HAP-1 (cell line): ENCODE measurements at regions not wholly inside any gene's neighbourhood (a gene's known extent, or its start where the extent isn't known, plus 50 kb on each side); places are given as distances from the start of the nearest gene placed in this dataset.

Experiments
- DNase-seq, 2 experiments: peaks; one replicate each; pipeline ENCODE4 v3.0.0-alpha.2; 2016 to 2020; ENCODE audit warnings: low spot score in 2 of 2
- H3K27me3 ChIP-seq: fragments of 250-450 bp; sonication (Bioruptor Pico); 2 replicates; pipeline ENCODE4 v1.5.1; 2020; ENCODE audit warnings: low read depth, mild to moderate bottlenecking, moderate library complexity
- H3K36me3 ChIP-seq: fragments of 250-450 bp; sonication (Bioruptor Pico); replicated peaks from 2 replicates; pipeline ENCODE4 v1.5.1; 2020; ENCODE audit warnings: mild to moderate bottlenecking
- H3K4me1 ChIP-seq: fragments of 250-450 bp; sonication (Bioruptor Pico); 2 replicates; pipeline ENCODE4 v1.5.1; 2020; ENCODE audit warnings: mild to moderate bottlenecking
- H3K4me3 ChIP-seq: fragments of 250-450 bp; sonication (Bioruptor Pico); 2 replicates; pipeline ENCODE4 v1.5.1; 2020; ENCODE audit warnings: mild to moderate bottlenecking, moderate library complexity
- H3K9me3 ChIP-seq: fragments of 250-450 bp; sonication (Bioruptor Pico); 2 replicates; pipeline ENCODE4 v1.5.1; 2020; ENCODE audit warnings: mild to moderate bottlenecking, moderate library complexity
- in situ Hi-C: fragments of 300-500 bp; cut with MboI; formaldehyde crosslinking; loops from 3 replicates; pipeline ENCODE4 v1.14.3; 2020; ENCODE audit warnings: low sequenced_read_pairs, inconsistent platforms, mixed read lengths

DNA sequence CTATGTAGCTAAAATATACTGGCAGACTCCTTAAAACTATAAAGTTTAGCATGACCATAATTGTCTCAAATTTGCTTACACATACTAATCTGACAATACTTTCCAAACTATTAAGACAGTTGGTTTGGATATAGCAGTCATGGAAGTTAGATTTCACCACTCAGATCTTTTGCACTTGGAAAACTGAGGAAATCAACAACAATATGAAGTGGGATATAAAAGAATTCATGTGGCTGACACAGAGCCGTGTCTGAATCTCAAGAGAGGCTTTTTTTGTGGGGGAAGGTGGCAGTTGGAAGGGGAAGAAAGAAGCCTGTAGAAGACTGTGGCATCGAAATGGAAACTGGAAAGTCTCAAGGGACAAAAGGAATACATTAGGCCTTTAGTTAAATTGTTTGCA lies 166.6 kb upstream of the FLRT2 start:
- Histone ChIP-seq H3K4me3 (no peak overlapping the region), H3K36me3 (no peaks in the 10 kb centered on the region), H3K27me3 (no peaks in the 10 kb centered on the region), H3K9me3 (no peaks in the 10 kb centered on the region), H3K4me1 (no peaks in the 10 kb centered on the region)
- in situ Hi-C loops = no loop called here
- DNase-seq = no peak

DNA sequence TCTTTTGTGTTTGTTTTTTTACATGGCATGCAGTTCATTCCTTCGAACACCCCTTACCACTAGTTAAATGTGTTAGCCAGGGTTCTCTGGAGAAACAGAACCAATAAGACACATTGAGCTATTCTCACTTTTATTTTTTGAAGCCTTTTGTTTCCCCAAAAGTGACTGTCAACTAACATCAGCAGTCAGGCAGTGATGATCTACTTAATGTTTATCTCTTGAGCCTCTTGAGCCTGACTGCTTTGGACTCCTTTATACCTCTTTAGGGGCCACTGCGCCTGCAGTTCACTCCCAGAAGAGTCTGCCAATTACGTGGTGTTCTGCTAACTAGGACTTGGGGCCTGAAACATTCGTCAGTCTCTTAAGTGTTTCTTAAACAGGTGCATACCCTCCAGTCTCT lies 163.7 kb upstream of the FLRT2 start:
- no peaks in the 10 kb centered on the region for H3K36me3 ChIP-seq
- no peak for DNase-seq
- no peak overlapping the region for H3K4me3 ChIP-seq
- in situ Hi-C loops = no loop called here
- no peaks in the 10 kb centered on the region for H3K27me3 ChIP-seq
- H3K4me1 ChIP-seq = no peaks in the 10 kb centered on the region; the same call in 1 of the 2 replicates
- H3K9me3 ChIP-seq = no peaks in the 10 kb centered on the region; the same call in 1 of the 2 replicates

DNA sequence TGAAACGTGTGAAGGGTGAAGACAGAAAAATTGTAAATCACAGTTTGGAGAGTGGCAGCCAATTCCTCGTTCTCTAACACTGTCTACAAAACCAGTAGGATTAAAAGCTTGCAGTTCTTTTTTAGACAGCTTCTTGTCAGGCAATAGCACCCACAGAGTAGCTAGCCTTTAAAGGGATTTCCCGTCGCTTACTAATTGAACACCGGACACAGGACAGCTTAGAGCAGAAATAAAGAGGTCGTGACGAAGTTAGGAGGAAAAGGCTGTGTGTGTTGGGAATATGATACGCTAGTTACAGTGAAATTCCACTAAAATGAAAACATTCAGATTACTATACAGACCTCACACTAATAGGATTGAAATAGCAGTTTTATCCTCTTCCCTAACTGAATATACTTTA lies 149.1 kb upstream of the FLRT2 start:
- Histone ChIP-seq H3K36me3 (no peaks in the 10 kb centered on the region), H3K9me3 (no peaks in the 10 kb centered on the region), H3K4me3 (no peak overlapping the region), H3K27me3 (no peaks in the 10 kb centered on the region), H3K4me1 (no peaks in the 10 kb centered on the region)
- in situ Hi-C loops = no loop called here
- DNase-seq = no peak

DNA sequence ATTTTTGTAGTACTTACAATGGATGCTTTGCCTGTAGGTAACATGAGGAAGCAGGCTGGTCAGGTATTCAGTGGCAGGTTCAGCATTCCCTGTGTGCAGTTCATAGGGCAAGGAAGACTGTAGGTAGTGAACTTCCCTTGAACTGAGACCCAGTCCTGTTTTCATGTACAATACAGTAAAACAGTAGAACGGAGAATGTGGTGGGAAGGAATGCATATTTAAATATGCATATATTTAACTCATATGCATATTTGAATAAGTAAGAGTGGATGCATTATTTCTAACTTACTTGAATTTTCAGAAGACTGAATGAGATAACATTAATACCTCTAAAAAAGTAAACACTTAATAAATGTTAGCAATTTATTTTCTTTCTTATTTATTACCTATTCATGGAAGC lies 147.6 kb upstream of the FLRT2 start:
- no peaks in the 10 kb centered on the region for H3K36me3 ChIP-seq
- no peak for DNase-seq
- in situ Hi-C loops = no loop called here
- no peaks in the 10 kb centered on the region for H3K4me1 ChIP-seq
- H3K27me3 ChIP-seq = no peaks in the 10 kb centered on the region
- H3K9me3 ChIP-seq = no peaks in the 10 kb centered on the region
- H3K4me3 ChIP-seq = no peak overlapping the region

DNA sequence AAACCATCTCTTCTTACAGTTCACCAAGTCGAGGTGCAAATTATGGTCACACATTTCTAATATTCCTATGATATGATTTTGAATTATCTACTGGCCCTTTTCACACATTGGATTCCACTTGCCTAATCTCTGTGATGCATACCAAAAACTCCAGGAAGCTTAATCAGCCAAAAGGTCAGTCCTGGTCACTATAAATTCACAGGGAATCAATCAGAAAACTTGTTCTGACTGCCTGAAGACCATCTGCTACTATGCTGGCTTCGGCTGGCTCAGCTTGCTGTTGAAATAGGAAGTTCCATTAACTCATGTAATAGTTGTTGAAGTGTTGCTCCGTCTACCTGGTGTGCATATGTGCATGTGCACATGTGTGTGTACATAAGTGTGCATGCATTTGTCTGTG lies 142.8 kb upstream of the FLRT2 start:
- in situ Hi-C loops = no loop called here

DNA sequence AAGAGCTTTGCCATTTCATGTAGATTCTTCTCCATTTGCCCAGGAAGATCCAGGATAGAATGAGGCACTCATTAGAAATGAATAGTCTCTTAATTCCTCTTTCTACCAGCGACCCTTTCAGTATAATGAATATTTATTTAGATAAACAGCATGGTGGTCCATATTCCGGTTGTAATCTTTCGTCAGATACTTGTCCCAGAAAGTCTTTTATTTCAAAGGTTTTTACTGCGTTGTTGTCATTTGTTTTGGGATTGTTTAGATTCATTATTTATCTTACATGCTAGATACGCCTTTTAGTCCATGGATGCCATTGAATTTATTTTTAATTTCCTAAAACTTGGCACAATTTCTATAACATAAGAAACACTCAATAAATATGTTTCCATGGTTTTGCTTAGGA lies 139.7 kb upstream of the FLRT2 start:
- DNase-seq = no peak
- H3K4me1 ChIP-seq = peaks cover 10% of the 10 kb centered on the region
- in situ Hi-C loops = no loop called here

More for the DNA sequence above, 142.8 kb upstream of the FLRT2 start:
- no peak overlapping the region for H3K4me3 ChIP-seq
- no peaks in the 10 kb centered on the region for H3K9me3 ChIP-seq
- H3K27me3 ChIP-seq = no peaks in the 10 kb centered on the region
- DNase-seq = no peak
- no peaks in the 10 kb centered on the region for H3K4me1 ChIP-seq
- no peaks in the 10 kb centered on the region for H3K36me3 ChIP-seq

DNA sequence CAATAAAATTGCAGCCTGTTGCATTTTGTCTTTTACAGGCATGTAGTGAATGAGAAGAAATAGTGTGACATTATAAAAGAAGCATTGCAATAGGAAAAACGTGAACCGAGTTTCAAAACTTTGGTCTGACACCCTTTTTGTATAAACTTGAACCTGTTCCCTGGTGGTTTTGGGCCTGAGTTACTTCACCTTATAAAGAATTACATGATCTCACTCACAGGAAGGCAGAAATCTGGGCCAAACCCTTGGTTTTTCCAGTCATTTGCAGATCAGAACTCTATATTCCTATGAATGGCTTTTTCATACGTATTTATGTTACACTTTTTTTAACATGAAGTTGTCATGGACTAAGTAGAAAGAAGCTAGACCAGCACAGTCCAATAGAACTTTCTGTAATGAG lies 138.5 kb upstream of the FLRT2 start:
- H3K36me3 ChIP-seq = no peaks in the 10 kb centered on the region
- H3K27me3 ChIP-seq = no peaks in the 10 kb centered on the region
- H3K4me1 ChIP-seq = peaks cover 10% of the 10 kb centered on the region
- no peak overlapping the region for H3K4me3 ChIP-seq
- in situ Hi-C loops = no loop called here
- no peak for DNase-seq
- H3K9me3 ChIP-seq = no peaks in the 10 kb centered on the region

More for the DNA sequence above, 139.7 kb upstream of the FLRT2 start:
- Histone ChIP-seq H3K36me3 (no peaks in the 10 kb centered on the region), H3K4me3 (no peak overlapping the region), H3K9me3 (no peaks in the 10 kb centered on the region), H3K27me3 (no peaks in the 10 kb centered on the region)

DNA sequence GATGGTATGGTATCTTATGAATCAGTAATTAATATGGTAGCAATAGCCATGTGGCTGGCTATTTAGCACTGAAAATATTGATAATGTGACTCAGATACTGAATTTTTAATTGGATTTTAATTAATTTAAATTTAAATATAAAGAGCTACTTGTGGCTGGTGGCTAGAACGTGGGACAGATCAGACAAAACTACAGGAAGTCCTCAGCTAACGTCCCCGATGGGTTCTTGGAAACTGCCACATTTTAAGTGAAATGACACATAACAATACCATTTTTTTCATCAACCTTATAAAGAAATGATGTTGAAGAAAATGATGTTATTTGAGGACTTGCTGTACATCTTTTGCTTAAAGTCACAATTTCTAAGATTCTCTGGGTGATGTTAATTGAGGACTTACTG lies 138.1 kb upstream of the FLRT2 start:
- Histone ChIP-seq H3K4me1 (peaks cover 10% of the 10 kb centered on the region), H3K27me3 (no peaks in the 10 kb centered on the region), H3K4me3 (no peak overlapping the region), H3K36me3 (no peaks in the 10 kb centered on the region), H3K9me3 (no peaks in the 10 kb centered on the region)
- in situ Hi-C loops = no loop called here
- no peak for DNase-seq

DNA sequence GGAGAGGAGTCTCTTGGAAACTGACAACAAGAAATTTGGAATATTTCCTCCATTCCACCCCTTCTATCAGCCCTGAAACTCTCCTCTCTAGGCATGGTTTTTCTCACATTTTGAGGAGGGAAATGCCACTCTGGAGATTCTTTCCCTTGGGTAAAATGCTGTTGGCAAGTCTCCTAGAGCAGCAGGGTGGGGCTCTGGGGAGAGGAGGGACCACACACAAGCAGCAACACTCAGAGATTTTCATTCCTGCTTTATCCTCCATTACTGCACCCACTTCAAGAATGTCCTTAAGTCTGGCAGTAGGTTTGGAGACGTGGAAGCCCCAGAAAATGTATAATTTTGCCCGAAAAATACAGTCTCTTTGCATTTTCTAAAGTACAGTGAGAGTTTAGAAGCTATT lies 130.8 kb upstream of the FLRT2 start:
- Histone ChIP-seq H3K4me1 (peaks cover 5% of the 10 kb centered on the region; the same call in 1 of the 2 replicates), H3K27me3 (no peaks in the 10 kb centered on the region), H3K36me3 (no peaks in the 10 kb centered on the region), H3K4me3 (no peak overlapping the region), H3K9me3 (no peaks in the 10 kb centered on the region)
- in situ Hi-C loops = no loop called here
- DNase-seq = no peak

DNA sequence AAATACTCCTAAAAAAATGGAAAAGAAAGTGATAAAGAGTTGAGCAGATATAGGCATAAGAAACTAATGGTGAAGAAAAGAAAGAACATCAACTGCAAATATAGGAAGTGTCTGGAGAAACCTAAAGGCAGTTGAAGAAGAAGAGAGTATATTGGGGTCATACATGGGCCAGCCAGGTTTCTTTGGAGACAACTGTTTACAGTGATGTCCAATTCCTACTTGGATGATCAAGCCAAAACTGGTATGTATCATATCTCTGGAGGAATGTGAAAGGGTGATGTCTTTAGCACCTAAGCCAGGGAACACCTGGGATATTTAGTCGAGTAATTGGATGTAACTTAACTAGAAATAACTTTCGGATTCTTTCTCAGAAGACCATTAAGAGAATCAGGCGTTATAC lies 129.3 kb upstream of the FLRT2 start:
- H3K36me3 ChIP-seq = no peaks in the 10 kb centered on the region

DNA sequence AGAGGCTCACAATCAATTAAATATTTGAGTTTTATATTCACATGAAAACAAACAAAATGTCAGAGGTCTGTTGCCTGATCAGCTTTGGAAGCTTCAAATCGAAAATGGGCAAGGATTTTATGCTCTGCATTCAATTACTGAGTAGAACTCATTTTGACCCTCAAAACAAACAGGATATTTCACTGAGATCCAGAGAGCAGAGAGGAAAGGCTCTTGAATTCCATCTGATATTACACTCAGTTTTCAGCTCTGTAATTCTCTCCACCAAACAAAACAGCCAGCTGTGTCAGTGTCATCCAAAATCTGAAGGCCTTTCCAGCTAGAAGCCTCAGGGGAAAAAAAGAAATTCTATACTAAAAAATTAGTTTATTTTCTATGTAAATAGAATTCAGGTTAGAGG lies 128.6 kb upstream of the FLRT2 start:
- H3K27me3 ChIP-seq = no peaks in the 10 kb centered on the region
- H3K9me3 ChIP-seq = no peaks in the 10 kb centered on the region
- H3K36me3 ChIP-seq = no peaks in the 10 kb centered on the region
- in situ Hi-C loops = no loop called here
- DNase-seq = no peak
- H3K4me3 ChIP-seq = no peak overlapping the region
- H3K4me1 ChIP-seq = peaks cover 5% of the 10 kb centered on the region; the same call in 1 of the 2 replicates

More for the DNA sequence above, 129.3 kb upstream of the FLRT2 start:
- H3K27me3 ChIP-seq = no peaks in the 10 kb centered on the region
- H3K4me3 ChIP-seq = no peak overlapping the region
- no peaks in the 10 kb centered on the region for H3K9me3 ChIP-seq
- H3K4me1 ChIP-seq = peaks cover 5% of the 10 kb centered on the region; the same call in 1 of the 2 replicates
- DNase-seq = no peak
- in situ Hi-C loops = no loop called here

DNA sequence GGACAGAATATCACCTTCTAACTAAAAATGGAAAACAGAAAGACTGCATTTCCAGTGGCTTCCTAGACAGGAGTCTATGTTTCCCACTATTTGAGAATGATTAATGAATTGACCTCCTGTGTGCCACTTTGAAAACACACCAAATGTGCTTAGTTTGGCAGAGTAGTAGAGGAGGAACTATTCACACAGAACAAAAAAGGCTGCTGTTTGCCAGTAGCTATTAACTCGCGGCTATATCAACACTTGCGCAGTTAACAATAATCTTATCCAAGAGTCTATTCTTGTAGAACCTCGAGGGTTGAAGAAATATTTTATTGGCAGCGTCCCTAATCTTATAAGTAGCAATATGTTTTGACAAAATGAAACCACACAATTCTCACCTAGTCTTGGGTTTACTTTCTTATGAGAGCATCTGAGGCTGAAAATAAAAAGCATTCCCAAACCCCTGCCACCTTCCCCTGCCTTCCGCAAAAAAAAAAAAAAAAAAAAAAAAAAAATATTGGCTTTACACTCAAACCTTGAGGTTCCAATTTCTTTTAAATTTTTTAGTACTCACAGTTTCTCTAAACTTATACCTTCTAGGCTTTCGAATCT lies 127.3 kb upstream of the FLRT2 start:
- in situ Hi-C loops = no loop called here
- H3K4me1 ChIP-seq = peaks cover 5% of the 10 kb centered on the region; the same call in 1 of the 2 replicates
- no peaks in the 10 kb centered on the region for H3K9me3 ChIP-seq
- H3K27me3 ChIP-seq = no peaks in the 10 kb centered on the region
- no peaks in the 10 kb centered on the region for H3K36me3 ChIP-seq
- no peak overlapping the region for H3K4me3 ChIP-seq
- no peak for DNase-seq

DNA sequence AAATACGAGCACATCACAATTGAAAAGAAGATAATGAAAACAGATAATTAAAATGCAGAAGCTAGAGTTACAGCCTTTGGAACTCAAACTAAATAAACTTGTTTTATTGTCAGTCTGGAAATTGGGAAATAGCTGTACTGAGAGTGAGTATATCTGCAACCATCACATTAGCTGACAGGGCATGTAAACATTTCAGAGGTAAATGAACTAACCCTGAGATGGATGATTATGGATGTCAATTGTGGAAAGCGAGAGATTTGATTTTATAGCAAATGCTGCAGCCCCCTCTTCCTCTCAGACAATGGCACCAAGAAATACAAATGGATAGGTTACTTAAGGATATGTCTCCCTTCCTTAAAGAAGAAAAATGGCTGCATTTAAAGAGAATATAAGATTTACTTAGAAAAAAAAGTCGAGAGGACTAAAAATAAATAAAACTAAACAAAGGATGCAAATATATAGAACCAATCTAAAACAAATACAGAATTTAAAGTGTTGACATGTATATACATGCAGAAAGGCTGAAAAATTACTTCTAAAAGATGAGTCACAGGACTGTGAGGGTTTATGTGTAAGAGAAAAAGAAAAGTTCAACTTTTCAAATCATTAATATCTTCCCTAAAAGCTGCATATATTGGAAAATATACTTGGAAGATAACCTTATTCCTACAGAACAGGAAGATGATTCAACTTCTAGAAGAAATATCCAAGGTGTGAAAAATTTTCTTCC lies 120.3 kb upstream of the FLRT2 start:
- DNase-seq = no peak
- Histone ChIP-seq H3K36me3 (no peaks in the 10 kb centered on the region), H3K4me1 (peaks cover 4% of the 10 kb centered on the region), H3K27me3 (no peaks in the 10 kb centered on the region), H3K9me3 (no peaks in the 10 kb centered on the region), H3K4me3 (no peak overlapping the region)
- in situ Hi-C loops = no loop called here

DNA sequence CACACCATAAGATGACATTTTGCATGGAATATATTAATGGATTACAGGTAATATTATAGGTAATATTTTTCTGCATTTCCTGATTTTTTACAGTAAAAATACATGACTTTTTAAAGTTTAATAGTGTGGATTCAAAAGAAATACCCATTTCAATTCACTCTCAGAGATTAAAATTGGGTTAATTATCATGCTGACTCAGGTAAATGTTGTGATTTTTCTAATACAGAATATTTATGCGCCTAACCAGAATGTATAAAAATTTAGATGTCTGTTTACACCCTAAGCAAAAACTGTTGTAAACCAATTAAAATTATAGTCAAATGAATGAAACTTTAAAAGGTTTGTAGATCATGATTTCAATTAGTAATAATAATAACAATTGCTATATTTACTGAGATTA lies 117.2 kb upstream of the FLRT2 start:
- Histone ChIP-seq H3K36me3 (no peaks in the 10 kb centered on the region), H3K27me3 (no peaks in the 10 kb centered on the region), H3K9me3 (no peaks in the 10 kb centered on the region), H3K4me3 (no peak overlapping the region), H3K4me1 (peaks cover 4% of the 10 kb centered on the region)
- in situ Hi-C loops = no loop called here
- DNase-seq = no peak
